HG02588 (cell line): ENCODE measurements at regions not wholly inside any gene's neighbourhood (a gene's known extent, or its start where the extent isn't known, plus 50 kb on each side); places are given as distances from the start of the nearest gene placed in this dataset.
"Not testable (repeated sequence)": the region's sequence is repeated elsewhere in the genome, so short reads cannot be mapped to it uniquely, and the experiment has no call there.

ENCODE experiments used
- ATAC-seq: cut with Tn5 transposase; IDR thresholded peaks from one replicate; pipeline ENCODE4 v1.9.1; 2021; ENCODE audit warnings: mild to moderate bottlenecking, moderate library complexity; ENCODE audit not compliant: unreplicated experiment

DNA sequence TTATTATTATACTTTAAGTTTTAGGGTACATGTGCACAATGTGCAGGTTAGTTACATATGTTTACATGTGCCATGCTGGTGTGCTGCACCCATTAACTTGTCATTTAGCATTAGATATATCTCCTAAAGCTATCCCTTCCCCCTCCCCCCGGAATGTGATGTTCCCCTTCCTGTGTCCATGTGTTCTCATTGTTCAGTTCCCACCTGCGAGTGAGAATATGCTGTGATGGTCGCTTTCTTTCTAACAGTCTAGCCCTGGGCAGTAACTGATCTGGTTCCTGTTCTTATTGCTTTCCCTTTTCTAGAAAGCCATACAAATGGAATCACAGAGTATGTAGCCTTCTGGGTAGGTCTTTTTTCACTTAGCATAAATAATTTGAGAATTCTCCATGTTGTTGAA, 311.1 kb upstream of the CNTNAP2 start:
- not testable (repeated sequence) for ATAC-seq

DNA sequence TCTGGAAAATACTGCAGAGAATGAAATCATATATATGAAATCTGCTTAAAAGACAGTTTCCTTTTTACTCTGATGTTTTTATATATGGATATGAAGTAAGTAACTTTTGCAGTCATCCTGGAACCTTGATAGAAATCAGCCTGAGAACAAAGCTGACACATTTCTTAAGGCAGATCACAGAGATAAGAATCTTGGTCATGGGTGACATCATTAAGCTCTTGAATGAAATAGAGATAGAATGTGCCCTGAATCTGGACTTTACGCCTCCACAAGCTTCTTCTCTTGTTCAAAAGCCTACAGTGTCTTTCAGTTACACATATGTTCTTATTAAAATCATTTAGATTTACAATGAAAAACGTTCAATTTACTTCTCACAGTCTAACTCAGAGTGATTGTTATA, 319.1 kb upstream of the CNTNAP2 start:
- no peak for ATAC-seq

DNA sequence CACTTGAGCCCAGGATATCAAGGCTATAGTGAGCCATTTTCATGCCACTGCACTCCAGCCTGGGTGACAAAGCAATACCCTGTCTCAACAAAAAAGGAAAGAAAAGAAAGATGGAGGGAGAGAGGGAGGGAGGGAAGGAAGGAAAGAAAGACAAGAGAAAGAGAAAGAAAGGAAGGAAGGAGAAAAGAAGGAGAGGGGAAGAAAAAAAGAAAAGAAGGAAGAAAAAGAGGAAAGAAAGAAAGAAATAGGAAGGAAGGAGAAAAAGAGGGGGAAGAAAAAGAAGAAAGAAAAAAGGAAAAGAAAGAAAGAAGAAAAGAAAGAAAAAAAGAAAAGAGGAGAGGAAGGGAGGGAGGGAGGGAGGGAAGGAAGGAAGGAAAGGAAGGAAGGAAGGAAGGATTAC, 321.5 kb upstream of the CNTNAP2 start:
- no peak for ATAC-seq

DNA sequence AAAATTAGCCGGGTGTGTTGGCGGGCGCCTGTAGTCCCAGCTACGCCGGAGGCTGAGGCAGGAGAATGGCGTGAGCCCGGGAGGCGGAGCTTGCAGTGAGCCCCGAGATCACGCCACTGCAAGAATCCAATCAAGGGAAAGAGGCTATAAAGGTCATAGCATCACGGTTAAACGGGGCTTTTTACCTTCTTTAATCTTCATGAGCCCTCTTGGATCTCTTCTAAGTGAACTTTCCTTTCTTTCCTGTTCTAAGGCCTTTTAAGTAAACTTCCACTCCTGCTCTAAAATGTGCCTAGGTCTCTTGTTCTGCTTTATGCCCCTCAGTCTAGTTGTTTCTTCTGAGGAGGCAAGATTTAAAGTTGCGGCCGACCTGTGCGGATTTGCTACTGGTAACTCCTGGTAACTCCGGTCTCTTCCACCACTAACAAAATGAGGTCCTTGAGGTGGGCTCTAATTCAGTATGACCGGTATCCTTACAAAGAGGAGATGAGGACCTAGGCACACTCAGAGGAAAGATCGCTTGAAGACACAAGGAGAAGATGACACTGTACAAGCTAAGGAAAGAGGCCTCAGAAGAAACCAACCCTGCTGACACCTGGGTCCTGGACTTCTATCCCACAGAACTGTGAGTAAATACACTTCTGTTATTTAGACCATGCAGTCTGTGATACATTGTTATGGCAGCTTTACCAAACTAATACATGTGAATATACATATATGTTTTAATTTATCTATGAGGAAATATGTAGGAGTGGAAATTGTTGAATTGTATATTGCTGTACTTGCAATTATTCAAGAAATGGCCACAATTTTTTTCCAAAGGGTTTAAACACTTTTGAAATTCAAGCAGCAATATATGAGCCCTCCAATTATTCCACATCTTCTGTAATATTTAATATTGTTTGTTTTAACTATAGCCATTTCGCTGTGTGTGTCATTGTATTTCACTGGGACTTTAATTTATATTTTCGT, 331.5 kb upstream of the CNTNAP2 start:
- no peak for ATAC-seq

DNA sequence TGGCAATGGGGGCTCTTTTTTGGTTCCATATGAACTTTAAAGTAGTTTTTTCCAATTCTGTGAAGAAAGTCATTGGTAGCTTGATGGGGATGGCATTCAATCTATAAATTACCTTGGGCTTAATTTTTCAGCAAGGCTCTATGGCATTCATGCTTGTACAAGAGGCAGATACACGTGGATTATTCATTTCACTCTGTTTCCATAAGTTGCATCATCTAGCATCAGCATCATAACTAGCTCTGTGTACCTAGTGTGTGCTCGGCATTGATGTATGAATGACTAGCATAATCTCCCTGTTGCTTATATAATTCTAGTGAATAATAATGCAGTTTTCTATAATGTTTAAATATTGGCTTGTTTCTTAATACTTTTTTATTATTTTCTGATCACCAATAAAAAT, 335.2 kb upstream of the CNTNAP2 start:
- not testable (repeated sequence) for ATAC-seq

DNA sequence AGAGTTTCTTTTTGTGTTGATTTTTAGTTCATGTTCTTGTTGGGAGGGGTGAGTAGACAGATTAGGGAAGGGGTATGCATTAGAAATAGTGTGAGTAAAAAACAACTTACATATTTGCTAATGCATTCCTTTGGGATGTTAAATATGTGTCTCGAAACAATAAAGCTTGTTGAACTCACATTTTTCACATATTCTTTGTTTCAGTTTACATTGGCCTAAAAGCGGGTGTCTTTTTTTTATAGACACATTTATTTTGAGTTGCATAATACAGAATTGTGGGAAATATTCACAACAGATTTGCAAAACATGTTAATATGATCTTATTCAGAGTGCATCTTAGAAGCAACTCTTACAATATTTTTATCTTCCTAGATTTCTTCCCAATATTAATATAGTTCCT, 337.5 kb upstream of the CNTNAP2 start:
- ATAC-seq, result no peak

DNA sequence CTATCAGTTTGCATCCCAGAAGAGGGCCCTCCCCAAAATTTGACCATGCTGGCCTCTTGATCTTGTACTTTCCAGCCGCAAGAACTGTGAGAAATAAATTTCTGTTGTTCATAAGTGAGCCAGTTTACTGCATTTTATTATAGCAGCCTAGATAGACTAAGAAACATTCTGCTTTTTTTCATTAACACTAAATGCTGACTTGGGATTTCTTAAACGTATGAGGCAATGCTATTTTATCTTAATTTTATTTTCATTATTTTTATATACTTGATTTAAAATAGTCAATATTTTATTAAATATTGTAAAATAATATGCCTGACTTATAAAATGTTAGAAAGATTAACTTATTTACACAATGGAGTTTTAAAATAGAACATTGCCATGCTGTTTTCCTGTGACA, 341.8 kb upstream of the CNTNAP2 start:
- ATAC-seq, result no peak

DNA sequence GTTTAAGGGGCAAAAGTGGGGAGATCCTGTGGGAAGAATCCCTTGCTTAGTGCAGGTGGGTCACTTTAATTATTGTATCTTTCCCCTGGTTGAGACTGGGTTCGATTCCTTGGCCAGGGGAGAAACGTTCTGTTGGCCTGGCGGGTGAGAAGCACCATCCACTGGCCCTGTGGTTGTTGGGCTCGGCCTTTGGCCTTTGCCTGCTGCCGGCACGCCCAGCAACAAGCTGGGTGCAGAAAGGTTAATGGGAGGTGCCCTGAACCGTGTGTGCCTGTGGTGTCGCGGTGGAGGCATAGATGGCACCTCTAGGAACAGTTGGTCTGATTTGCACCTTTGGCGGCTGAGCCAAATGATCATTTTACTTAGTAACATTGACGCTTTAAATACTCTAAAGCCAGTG, 363.6 kb upstream of the CNTNAP2 start:
- no peak for ATAC-seq

DNA sequence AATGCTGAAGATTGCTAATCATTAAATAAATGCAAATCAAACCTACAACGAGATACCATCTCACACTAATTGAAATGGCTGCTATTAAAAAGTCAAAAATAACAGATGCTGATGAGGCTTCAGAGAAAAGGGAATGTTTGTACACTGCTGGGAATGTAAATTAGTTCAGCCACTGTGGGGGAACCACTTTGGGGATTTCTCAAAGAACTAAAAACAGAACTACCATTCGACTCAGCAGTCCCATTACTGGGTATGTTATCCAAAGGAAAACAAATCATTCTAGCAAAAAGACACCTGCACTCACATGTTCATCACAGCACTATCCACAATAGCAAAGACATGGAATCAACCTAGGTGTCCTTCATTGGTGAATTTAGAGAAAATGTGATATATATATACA, 379.0 kb upstream of the CNTNAP2 start:
- no peak for ATAC-seq

DNA sequence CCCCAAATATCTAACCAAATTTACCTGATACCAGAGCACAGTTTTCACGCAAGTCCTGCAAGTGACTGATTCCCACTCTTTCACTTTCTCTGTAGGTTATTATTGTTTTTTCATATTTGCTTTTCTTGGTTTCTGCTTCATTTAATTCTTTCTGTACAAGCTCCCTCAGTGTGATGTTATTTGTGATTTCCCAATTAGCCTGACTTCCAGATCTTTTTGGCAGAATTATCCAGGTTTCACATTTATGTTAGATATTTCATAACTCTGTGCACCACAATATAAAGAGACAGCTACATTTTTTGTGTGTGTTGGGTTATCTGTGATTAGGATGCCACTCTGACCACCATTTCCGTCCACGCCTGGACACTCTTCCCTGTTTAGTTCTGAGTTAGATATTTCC, 381.5 kb upstream of the CNTNAP2 start:
- ATAC-seq, result no peak

DNA sequence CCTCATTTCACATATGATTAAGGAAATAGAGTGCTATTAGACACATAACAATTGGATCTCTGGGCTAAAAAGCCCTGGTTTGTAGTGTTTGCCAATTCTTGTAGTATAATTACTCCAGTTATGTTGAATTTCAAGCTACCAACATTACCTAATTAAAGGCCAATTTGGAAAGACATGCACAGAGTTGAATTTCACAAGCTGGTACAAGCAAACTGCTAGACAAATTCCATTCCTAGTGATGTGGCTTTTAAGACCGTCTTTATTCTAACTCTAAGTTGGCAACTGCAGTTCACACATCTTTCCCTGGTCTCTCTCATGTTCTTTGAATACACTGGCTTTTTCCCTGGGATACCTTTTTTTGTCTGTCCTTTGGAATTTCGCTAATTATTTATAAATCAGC, 384.1 kb upstream of the CNTNAP2 start:
- no peak for ATAC-seq

DNA sequence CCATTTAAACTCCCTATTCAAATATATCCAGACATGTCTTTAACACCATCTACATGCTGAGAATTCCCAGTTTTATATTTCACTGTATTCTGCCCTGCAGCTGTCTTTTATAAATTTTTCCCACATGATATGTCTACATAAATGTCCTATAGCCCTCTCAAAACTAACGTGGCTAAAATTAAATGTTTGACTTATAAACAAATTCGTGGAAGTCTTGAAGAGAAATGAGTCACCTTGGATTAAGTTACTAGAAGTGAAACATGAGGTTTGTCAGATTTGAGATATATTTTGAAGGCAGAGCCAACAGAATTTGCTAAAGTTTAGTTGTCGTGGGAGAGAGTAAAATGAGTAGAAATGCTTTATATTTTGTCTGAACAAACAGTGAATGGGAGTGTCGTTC, 386.9 kb upstream of the CNTNAP2 start:
- no peak for ATAC-seq

DNA sequence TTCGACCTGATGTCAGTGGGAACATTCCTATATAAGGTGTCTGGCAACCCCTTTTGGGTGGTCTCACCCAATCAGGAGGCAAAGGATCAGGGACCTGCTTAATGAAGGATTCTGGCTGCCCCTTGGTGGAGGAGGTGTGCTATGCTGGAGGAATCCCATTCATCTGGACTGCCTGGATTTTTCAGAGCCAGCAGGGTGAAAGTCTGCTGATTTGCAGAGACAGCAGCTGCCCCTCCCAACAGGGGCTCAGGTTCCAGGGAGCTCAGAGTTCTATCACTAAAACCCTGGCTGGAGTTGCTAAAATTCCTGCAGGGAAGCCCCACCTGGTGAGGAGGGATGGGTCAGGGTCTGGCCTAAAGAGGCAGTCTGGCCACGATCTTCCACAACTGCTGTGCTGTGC, 398.5 kb upstream of the CNTNAP2 start:
- no peak for ATAC-seq

DNA sequence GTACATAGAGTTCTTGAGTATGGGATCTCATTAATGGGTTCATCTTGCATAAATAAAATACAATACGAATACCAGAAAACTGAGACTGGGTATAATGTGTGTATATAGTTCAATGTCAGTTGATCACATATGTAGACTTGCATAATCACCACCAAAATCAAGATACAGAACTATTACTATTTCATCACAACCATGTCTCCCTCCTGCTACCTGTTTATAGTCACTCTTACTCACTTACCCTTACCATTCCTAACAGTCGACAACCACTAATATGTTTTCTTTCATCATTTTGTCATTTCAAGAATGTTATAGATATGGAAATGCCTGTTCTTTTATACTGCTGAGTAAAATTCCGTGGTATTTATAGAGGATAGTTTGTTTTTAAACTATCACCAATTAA, 416.1 kb upstream of the CNTNAP2 start:
- no peak for ATAC-seq

DNA sequence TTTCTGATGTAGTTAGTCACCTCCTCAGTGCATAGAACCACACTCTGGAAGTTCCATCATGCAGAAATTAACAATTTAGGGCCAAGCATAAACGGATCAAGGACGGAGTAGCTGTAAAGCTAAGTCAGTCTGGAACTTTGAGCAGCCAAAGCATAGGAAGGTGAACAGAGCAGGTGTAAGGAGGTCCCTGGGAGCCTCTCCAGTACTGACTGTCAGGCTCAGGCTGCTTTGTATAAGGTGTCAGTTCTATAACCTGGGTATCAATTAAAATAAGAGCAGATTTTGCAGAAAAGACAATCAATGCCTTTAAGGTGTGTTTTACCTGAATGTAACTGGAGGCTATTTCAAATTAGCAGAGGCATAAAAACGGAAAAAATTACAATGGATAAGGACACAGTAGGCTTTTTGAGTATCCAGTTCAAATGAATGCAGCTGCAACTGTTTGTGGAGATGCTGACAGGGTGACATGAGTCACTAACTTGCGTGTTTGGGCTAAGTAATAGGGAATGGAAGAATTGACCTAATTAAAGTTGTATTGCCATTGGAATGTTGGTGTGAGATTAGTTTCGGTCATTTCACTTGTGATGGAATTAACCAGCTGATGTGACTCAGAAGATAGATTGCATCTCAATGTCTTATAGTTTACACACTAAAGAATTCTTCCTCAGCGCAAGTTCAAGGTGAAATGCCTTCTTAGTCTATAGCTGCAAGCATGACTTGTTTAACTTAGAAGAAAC, 417.9 kb upstream of the CNTNAP2 start:
- no peak for ATAC-seq

DNA sequence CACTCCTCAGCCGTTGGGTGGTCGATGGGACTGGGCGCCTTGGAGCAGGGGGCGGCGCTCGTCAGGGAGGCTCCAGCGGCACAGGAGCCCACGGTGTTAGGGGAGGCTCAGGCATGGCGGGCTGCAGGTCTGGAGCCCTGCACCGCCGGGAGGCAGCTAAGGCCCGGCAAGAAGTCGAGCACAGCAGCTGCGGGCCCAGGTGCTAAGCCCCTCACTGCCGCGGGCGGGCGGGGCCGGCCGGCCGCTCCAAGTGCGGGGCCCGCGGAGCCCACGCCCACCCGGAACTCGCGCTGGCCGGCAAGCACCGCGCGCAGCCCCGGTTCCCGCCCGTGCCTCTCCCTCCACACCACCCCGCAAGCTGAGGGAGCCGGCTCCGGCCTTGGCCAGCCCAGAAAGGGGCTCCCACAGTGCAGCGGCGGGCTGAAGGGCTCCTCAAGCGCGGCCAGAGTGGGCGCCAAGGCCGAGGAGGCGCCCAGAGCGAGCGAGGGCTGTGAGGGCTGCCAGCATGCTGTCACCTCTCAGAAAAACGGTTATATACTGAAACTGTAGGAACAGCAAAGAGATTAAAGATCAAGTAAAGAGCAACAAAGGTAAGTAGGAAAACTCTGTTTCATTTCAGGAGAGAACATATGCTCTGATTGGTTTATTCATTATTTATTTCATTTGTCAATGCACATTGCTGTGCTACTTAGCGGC, 419.0 kb upstream of the CNTNAP2 start:
- not testable (repeated sequence) for ATAC-seq

DNA sequence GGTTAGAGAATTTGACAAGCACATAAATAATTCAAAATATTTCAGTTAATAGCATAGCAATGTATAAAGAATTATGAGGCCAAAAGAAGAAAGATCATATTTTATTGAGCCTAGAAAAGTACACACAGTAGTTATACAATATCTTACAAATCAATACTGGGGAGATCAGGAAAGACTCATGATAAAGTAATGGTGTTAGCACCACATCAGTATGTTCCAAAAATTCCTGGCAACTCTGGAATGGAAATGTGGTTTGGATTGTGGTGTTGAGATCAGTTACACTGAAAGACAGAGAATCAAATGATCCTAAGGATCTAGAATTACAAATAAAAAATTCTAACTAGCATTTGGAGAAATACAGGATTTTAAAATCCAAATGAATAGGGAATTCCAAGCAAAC, 420.5 kb upstream of the CNTNAP2 start:
- no peak for ATAC-seq

DNA sequence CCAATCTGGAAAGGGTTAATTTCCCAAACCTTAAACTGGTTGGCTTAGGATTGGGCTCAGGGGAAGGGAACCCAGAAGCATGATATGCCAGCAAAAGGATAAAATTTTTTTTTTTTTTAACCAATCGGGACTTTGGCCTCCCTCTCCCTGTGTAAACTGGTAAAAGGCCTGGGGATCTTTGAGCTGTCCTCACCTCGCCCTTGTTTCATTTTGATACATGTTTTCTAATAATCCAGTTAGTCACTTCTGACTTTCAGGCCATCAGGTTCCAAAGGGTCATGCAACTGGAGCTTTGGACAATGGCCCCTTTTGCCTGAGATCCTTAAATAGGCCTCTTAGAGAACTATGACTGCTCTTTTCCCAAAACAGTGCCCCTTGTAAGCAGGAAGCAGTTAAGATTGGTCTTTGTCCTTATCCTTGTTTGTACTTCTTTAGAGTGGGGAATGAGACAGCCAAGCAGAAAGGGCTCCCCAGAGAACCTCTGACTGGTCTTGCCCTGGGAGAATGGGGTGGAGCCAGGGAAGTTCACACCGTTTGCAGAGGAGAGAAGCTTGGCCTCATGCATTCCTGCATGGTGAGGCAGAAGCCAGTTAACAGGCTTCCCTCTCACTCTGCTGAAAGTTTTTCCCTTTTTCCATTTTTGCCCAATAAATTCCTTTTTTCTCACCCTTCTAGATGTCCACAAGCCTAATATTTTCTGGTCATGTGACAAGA, 424.2 kb upstream of the CNTNAP2 start:
- ATAC-seq, result no peak

DNA sequence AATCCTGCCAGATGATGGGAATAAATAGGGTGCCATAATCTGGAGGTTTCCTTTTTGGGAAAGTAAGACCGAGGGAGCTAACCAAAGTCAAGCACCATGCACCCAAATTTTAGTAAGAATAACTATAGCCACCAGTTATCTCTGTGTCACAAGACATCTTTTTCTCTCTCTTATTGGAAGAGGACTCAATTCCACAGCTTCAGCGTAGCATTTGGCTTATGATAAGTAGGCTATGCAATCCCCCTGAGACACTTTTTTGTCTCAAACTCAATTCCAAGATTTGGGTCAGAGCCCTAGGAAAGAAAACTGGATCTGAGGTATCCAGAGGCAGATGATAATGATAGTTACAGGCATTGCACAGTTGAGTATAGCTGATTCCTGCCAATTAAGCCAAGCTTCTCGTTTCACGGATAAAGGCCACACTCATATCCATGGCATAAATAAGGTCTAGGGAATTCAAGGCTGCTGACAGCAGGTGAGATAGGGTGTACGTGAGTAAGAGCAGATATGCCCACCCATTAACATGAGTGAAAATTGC, 425.2 kb upstream of the CNTNAP2 start:
- ATAC-seq, result no peak

DNA sequence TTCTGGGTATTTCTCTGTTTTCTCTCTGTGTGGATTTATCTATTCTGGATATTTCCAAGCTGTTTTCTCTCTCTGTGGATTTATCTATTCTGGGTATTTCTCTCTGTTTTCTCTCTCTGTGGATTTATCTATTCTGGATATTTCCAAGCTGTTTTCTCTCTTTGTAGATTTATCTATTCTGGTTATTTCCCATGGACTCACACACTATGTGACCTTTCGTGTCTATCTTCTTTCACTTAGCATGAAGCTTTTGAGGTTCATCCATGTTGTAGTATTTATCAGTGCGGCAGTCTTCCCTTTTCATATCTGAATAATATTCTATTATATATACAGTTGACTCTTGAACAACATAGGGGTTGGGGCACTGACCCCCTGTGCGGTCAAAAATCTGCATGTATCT, 435.0 kb upstream of the CNTNAP2 start:
- no peak for ATAC-seq

DNA sequence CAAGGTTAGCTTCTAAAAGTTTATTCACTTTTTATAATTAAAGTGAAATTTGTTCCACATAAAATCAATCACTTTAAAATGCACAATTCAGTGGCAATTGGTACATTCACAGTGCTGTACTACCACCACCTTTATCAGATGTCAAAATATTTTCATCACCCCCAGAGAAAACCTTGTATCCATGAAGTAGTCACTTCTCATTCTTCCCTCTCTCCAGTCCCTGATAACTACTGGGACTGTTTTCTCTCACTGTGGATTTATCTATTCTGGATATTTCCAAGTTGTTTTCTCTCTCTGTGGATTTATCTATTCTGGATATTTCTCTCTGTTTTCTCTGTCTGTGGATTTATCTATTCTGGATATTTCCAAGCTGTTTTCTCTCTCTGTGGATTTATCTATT, 435.4 kb upstream of the CNTNAP2 start:
- ATAC-seq, result no peak
